ENCODE measurements at regions not wholly inside any gene's neighbourhood (a gene's known extent, or its start where the extent isn't known, plus 50 kb on each side); places are given as distances from the start of the nearest gene placed in this dataset.

DNA sequence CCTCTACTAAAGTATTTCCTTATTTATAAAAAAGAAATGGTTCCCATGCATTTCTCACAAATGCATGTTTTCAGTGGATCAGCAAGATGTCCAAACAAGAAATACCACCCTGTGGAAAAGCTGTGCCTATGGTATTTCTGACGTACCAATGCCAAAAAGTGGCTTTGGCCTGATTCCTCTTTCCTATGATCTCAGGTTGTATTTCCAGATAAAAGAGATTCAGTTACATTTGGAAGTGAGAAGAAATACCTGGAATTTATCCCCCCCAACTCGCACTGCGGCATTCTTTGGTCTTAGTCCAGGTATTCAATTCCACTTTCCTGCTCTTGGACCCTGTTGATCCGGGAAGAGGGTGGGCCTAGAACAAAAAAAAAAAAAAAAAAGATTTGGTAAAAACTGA, 815.9 kb upstream of the FRG1 start:
- TF ChIP-seq CTCF (IDR thresholded peaks at IDR 0.05 in 8 of 11, conservative IDR thresholded peaks at IDR 0.05 in 3 of 11) (no peak), POLR2AphosphoS5 (IDR thresholded peaks at IDR 0.05) (no peak)

Measured in spleen (tissue), 7 donors.